Endodermal cell (in vitro differentiated cells): ENCODE measurements at regions not wholly inside any gene's neighbourhood (a gene's known extent, or its start where the extent isn't known, plus 50 kb on each side); places are given as distances from the start of the nearest gene placed in this dataset.

Source experiments
- DNase-seq: peaks from one replicate; pipeline ENCODE4 v3.0.0-alpha.2; 2017
- H3K27ac ChIP-seq: 2 replicates; pipeline ENCODE4 v1.5.1; 2013; ENCODE audit warnings: mild to moderate bottlenecking, low read depth, low read length, moderate library complexity
- H3K27me3 ChIP-seq: 2 replicates; pipeline ENCODE4 v1.6.1; 2013; ENCODE audit warnings: mild to moderate bottlenecking, low read length, moderate library complexity; ENCODE audit not compliant: insufficient read depth, control insufficient read depth, poor library complexity, severe bottlenecking
- H3K36me3 ChIP-seq: 2 replicates; pipeline ENCODE4 v1.7.0; 2013; ENCODE audit warnings: mild to moderate bottlenecking, low read length, moderate library complexity; ENCODE audit not compliant: control insufficient read depth, insufficient read depth
- H3K4me1 ChIP-seq: one replicate; pipeline ENCODE4 v1.7.0; 2013; ENCODE audit warnings: low read length; ENCODE audit not compliant: control insufficient read depth, insufficient read depth
- H3K4me3 ChIP-seq: 2 replicates; pipeline ENCODE4 v1.5.1; 2013; ENCODE audit warnings: mild to moderate bottlenecking, low read length, moderate library complexity
- H3K9ac ChIP-seq: 2 replicates; pipeline ENCODE4 v1.6.1; 2013; ENCODE audit warnings: mild to moderate bottlenecking, low read length, moderate library complexity; ENCODE audit not compliant: poor library complexity, severe bottlenecking; ENCODE audit errors: extremely low read depth
- H3K9me3 ChIP-seq: 2 replicates; pipeline ENCODE4 v1.6.1; 2013; ENCODE audit warnings: mild to moderate bottlenecking, low read length, moderate library complexity; ENCODE audit not compliant: control insufficient read depth
- H3K27ac Mint-ChIP-seq: 2 replicates; pipeline ENCODE4 v1.8.0; 2020; ENCODE audit warnings: mixed read lengths
- H3K27me3 Mint-ChIP-seq: 2 replicates; pipeline ENCODE4 v1.8.0; 2021; ENCODE audit warnings: mild to moderate bottlenecking, mixed read lengths; ENCODE audit not compliant: insufficient read depth
- H3K36me3 Mint-ChIP-seq: 2 replicates; pipeline ENCODE4 v1.8.0; 2020; ENCODE audit warnings: low read depth, mixed read lengths
- H3K4me1 Mint-ChIP-seq: 2 replicates; pipeline ENCODE4 v1.8.0; 2020; ENCODE audit warnings: mixed read lengths
- H3K4me3 Mint-ChIP-seq: 2 replicates; pipeline ENCODE4 v1.8.0; 2020; ENCODE audit warnings: mild to moderate bottlenecking, moderate library complexity, mixed read lengths
- H3K9me3 Mint-ChIP-seq: 2 replicates; pipeline ENCODE4 v1.8.0; 2020; ENCODE audit warnings: mild to moderate bottlenecking, mixed read lengths
- WGBS, 2 experiments: methylation state at CpG; one replicate each; pipeline versions ENCODE4 v1.1.5 to v1.1.7; 2013; ENCODE audit warnings: missing lambda C conversion rate in 2 of 2, mixed read lengths in 1 of 2; ENCODE audit not compliant: insufficient coverage in 1 of 2, insufficient read length in 1 of 2; 5-methylcytosine and 5-hydroxymethylcytosine counted together
- TF ChIP-seq, protein P1 (sequence below): fragments of 200-600 bp; sonication (generic); conservative IDR thresholded peaks from 2 replicates; pipeline ENCODE4 v1.5.0; 2021; ENCODE audit warnings: antibody characterized with exemption, mild to moderate bottlenecking

DNA sequence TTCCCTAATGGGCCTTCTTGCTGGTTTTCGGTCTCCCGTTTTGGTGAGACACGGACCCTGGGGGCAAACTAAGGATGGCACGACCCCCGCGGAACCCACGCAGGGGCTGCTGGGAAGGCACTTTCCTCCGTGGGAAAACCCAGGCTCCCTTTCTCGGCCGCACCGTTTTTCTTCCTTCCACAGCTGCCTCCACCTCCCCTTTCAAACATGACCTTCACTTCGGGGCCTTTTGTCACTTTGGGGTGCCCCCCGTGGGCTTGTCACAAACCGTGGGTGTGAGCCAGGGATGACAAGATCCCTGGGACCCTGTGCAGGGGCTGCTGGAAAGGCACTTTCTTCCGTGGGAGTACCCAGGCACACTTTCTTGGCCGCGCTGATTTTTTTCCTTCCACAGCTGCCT, 268.7 kb downstream of the ALG10 start:
- Histone ChIP-seq H3K9ac (no peak overlapping the region), H3K36me3 (no peaks in the 10 kb centered on the region), H3K27ac (no peak overlapping the region), H3K4me3 (no peak overlapping the region), H3K27me3 (no peaks in the 10 kb centered on the region), H3K9me3 (peaks cover 46% of the 10 kb centered on the region), H3K4me1 (no peaks in the 10 kb centered on the region)
- H3K4me3 Mint-ChIP-seq, result no peak overlapping the region
- WGBS, 2 experiments, result 81 to 86% methylated on average over 11 to 17 of the region's 17 CpGs
- H3K36me3 Mint-ChIP-seq, result peaks cover 18% of the 10 kb centered on the region
- H3K4me1 Mint-ChIP-seq, result no peaks in the 10 kb centered on the region
- peak; percentile 23 for DNase-seq
- TF ChIP-seq, protein P1, sequence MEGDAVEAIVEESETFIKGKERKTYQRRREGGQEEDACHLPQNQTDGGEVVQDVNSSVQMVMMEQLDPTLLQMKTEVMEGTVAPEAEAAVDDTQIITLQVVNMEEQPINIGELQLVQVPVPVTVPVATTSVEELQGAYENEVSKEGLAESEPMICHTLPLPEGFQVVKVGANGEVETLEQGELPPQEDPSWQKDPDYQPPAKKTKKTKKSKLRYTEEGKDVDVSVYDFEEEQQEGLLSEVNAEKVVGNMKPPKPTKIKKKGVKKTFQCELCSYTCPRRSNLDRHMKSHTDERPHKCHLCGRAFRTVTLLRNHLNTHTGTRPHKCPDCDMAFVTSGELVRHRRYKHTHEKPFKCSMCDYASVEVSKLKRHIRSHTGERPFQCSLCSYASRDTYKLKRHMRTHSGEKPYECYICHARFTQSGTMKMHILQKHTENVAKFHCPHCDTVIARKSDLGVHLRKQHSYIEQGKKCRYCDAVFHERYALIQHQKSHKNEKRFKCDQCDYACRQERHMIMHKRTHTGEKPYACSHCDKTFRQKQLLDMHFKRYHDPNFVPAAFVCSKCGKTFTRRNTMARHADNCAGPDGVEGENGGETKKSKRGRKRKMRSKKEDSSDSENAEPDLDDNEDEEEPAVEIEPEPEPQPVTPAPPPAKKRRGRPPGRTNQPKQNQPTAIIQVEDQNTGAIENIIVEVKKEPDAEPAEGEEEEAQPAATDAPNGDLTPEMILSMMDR, result no peak
- H3K27me3 Mint-ChIP-seq, result no peaks in the 10 kb centered on the region
- H3K9me3 Mint-ChIP-seq, result no peaks in the 10 kb centered on the region
- H3K27ac Mint-ChIP-seq, result no peak overlapping the region

DNA sequence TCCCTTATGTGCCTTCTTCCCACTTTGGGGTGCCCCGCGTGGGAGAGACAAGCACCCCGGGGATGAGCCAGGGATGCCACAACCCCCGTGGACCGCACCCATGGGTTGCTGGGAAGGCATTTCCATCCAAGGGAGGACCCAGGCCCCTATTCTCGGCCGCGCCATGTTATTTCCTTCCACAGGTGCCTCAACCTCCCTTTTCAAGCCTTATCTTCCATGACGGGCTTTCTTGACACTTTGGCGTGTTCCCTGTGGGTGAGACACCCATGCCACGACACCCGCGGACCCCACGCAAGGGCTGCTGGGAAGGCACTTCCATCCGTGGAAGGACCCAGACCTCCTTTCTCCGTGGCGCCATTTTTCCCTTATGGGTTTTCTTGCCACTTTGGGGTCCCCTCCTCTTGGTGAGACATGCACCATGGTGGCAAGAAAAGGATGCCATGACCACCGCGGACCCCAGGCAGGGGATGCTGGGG, 269.2 kb downstream of the ALG10 start:
- Histone ChIP-seq H3K27me3 (no peaks in the 10 kb centered on the region), H3K9ac (no peak overlapping the region), H3K27ac (no peak overlapping the region), H3K4me3 (no peak overlapping the region), H3K36me3 (no peaks in the 10 kb centered on the region), H3K4me1 (no peaks in the 10 kb centered on the region), H3K9me3 (peaks cover 43% of the 10 kb centered on the region)
- WGBS, 2 experiments, result 86 to 88% methylated on average over 16 to 19 of the region's 19 CpGs
- no peaks in the 10 kb centered on the region for H3K4me1 Mint-ChIP-seq
- H3K27me3 Mint-ChIP-seq, result no peaks in the 10 kb centered on the region
- H3K27ac Mint-ChIP-seq, result no peak overlapping the region
- H3K36me3 Mint-ChIP-seq, result peaks cover 18% of the 10 kb centered on the region
- TF ChIP-seq, protein P1, result no peak
- no peak for DNase-seq
- H3K4me3 Mint-ChIP-seq, result no peak overlapping the region
- H3K9me3 Mint-ChIP-seq, result no peaks in the 10 kb centered on the region

DNA sequence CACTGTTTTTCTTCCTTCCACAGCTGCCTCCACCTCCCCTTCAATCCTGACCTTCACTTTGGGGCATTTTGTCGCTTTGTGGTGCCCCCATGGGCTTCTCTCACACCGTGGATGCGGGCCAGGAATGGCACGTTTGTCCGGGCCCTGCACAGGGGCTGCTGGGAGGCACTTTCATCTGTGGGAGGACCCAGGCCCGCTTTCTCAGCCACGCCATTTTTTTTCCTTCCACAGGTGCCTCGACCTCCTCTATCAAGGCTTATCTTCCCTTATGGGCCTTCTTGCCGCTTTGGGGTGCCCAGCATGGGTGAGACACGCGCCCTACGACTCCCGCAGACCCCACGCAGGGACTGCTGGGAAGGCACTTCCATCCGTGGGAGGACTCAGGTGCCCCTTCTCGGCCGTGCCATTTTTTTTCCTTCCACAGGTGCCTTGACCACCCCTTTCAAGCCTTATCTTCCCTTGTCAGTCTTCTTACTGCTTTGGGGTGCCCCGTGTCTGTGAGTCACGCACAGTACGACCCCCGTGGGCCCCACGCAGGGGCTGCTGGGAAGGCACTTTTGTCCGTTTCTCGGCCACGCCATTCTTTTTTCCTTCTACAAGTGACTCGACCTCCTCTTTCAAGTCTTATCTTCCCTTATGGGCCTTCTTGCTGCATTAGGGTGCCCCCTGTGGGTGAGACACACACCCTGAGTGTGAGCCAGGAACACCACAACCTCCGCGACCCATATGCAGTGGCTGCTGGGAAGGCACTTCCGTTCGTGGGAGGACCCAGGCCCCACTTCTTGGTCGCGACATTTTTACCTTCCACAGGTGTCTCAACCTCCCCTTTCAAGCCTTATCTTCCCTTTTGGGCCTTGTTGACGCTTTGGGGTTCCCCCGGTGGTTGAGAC, 270.7 kb downstream of the ALG10 start:
- Histone ChIP-seq H3K27ac (no peak overlapping the region), H3K36me3 (no peaks in the 10 kb centered on the region), H3K27me3 (no peaks in the 10 kb centered on the region), H3K9me3 (peaks cover 36% of the 10 kb centered on the region), H3K4me3 (no peak overlapping the region), H3K4me1 (no peaks in the 10 kb centered on the region), H3K9ac (no peak overlapping the region)
- 75 to 81% methylated on average over 30 to 34 of the region's 34 CpGs for WGBS, 2 experiments
- no peak overlapping the region for H3K27ac Mint-ChIP-seq
- TF ChIP-seq, protein P1, result no peak
- H3K36me3 Mint-ChIP-seq, result peaks cover 13% of the 10 kb centered on the region
- no peak for DNase-seq
- H3K4me1 Mint-ChIP-seq, result no peaks in the 10 kb centered on the region
- peaks cover 2% of the 10 kb centered on the region for H3K27me3 Mint-ChIP-seq
- no peaks in the 10 kb centered on the region for H3K9me3 Mint-ChIP-seq
- no peak overlapping the region for H3K4me3 Mint-ChIP-seq
